K562 (cell line): ENCODE measurements at regions not wholly inside any gene's neighbourhood (a gene's known extent, or its start where the extent isn't known, plus 50 kb on each side); places are given as distances from the start of the nearest gene placed in this dataset.

Experiments used
- ATAC-seq: fragments of 200-7000 bp; cut with Tn5 transposase; 3 replicates; pipeline ENCODE4 v1.9.1; 2020; ENCODE audit warnings: moderate library complexity
- BruUV-seq: library from RNA; stranded (reverse); fragments of 400-500 nt; replicated peaks from 2 replicates; lab custom pipeline; 2021; lab: Mats Ljungman, UMichigan
- CTCF ChIA-PET: fragments of 300-600 bp; formaldehyde crosslinking; extraction: SDS; loops from one replicate; lab custom pipeline; 2021; ENCODE audit warnings: low intra/inter-chr PET ratio; lab: Yijun Ruan, JAX
- POLR2A ChIA-PET: fragments of 300-600, 350-650 bp; sonication (Branson Sonifier 250); formaldehyde crosslinking; extraction: SDS; loops from one replicate; lab custom pipeline; 2021; ENCODE audit warnings: antibody characterized with exemption, inconsistent platforms; lab: Yijun Ruan, JAX
- DNase-seq, 4 experiments: peaks; one replicate each; pipeline versions ENCODE4 v3.0.0 to v3.0.0-alpha.2; 2011 to 2018; ENCODE audit warnings: low spot score in 3 of 4, mixed read lengths in 3 of 4; ENCODE audit errors: extremely low read depth in 1 of 4
- FAIRE-seq: peaks from 2 replicates; lab custom pipeline; 2011; peaks lifted over from hg19 to GRCh38; lab: Jason Lieb, UNC
- H2AFZ ChIP-seq: 2 replicates; pipeline ENCODE4 v1.6.0; 2011; ENCODE audit warnings: low read depth, low read length, control low read depth, inconsistent platforms
- H3K27ac ChIP-seq: fragments of 200-600 bp; 3 replicates; pipeline ENCODE4 v1.8.0; 2011; ENCODE audit warnings: low read depth, mild to moderate bottlenecking, control low read depth, inconsistent platforms, low read length, moderate library complexity, mixed read lengths; ENCODE audit errors: extremely low read depth
- H3K27me3 ChIP-seq, 2 experiments: fragments of 300-600 bp in 1 of 2; 2 replicates in 1 of 2; 3 replicates in 1 of 2; pipeline versions ENCODE4 v1.6.0 to v1.8.0; 2011; ENCODE audit warnings: inconsistent platforms in 2 of 2, low read length in 2 of 2, mild to moderate bottlenecking in 1 of 2, mixed read lengths in 1 of 2, moderate library complexity in 1 of 2; ENCODE audit not compliant: control insufficient read depth in 2 of 2, insufficient read depth in 2 of 2
- H3K36me3 ChIP-seq: fragments of 300-600 bp; 3 replicates; pipeline ENCODE4 v1.8.0; 2011; ENCODE audit warnings: mild to moderate bottlenecking, low read length, inconsistent platforms; ENCODE audit not compliant: control insufficient read depth, insufficient read depth
- H3K4me1 ChIP-seq, 2 experiments: fragments of 200-600 bp in 1 of 2; replicated peaks in 1 of 2; 2 replicates in 1 of 2; 3 replicates in 1 of 2; pipeline versions ENCODE4 v1.5.1 to v1.8.0; 2011; ENCODE audit warnings: inconsistent platforms in 2 of 2, low read length in 2 of 2, mild to moderate bottlenecking in 1 of 2, mixed read lengths in 1 of 2, moderate library complexity in 1 of 2; ENCODE audit not compliant: control insufficient read depth in 2 of 2, insufficient read depth in 2 of 2
- H3K4me2 ChIP-seq: 2 replicates; pipeline ENCODE4 v1.6.1; 2011; ENCODE audit warnings: low read length, control low read depth, inconsistent platforms, mixed read lengths; ENCODE audit not compliant: insufficient read depth
- H3K4me3 ChIP-seq: fragments of 200-600 bp; sonication (generic), shearing (Covaris generic); 2 replicates; pipeline ENCODE4 v1.5.1; 2016; ENCODE audit warnings: control low read depth, inconsistent platforms
- H3K79me2 ChIP-seq: fragments of 200-600 bp; 3 replicates; pipeline ENCODE4 v1.8.0; 2011; ENCODE audit warnings: low read length, inconsistent platforms; ENCODE audit not compliant: control insufficient read depth, insufficient read depth
- H3K9ac ChIP-seq, 2 experiments: 2 replicates each; pipeline versions ENCODE4 v1.6.0 to v1.6.1; 2011; ENCODE audit warnings: low read depth in 2 of 2, low read length in 2 of 2, control low read depth in 1 of 2, inconsistent platforms in 1 of 2, mild to moderate bottlenecking in 1 of 2, mixed read lengths in 1 of 2; ENCODE audit not compliant: insufficient read depth in 1 of 2
- H3K9me1 ChIP-seq: one replicate; pipeline ENCODE4 v1.6.0; 2011; ENCODE audit warnings: inconsistent platforms, mild to moderate bottlenecking, low read length, moderate library complexity; ENCODE audit not compliant: control insufficient read depth, insufficient read depth
- H3K9me3 ChIP-seq: replicated peaks from 2 replicates; pipeline ENCODE4 v1.5.1; 2011; ENCODE audit warnings: low read depth, low read length, inconsistent platforms; ENCODE audit not compliant: control insufficient read depth, insufficient read depth
- H4K20me1 ChIP-seq: replicated peaks from 2 replicates; pipeline ENCODE4 v1.6.1; 2011; ENCODE audit warnings: low read length, inconsistent platforms, mixed read lengths; ENCODE audit not compliant: control insufficient read depth, insufficient read depth
- PTRF ChIP-seq: fragments of 450-650 bp; IDR thresholded peaks from 2 replicates; pipeline ENCODE4 v1.6.1; 2016; ENCODE audit warnings: mild to moderate bottlenecking, missing genetic modification characterization, missing compliant biosample characterization
- SPI1 ChIP-seq: IDR thresholded peaks from 2 replicates; pipeline ENCODE4 v1.6.1; 2011; ENCODE audit warnings: low read depth, low read length, control low read depth, borderline replicate concordance
- ZBTB17 ChIP-seq: fragments of 450-650 bp; formaldehyde crosslinking; IDR thresholded peaks from 2 replicates; pipeline ENCODE4 v1.4.0; 2020; ENCODE audit warnings: mild to moderate bottlenecking
- ZNF12 ChIP-seq: sonication (generic); formaldehyde crosslinking; IDR thresholded peaks from 2 replicates; pipeline ENCODE4 v1.4.0; 2020; ENCODE audit warnings: mild to moderate bottlenecking, missing genetic modification reagents
- ZNF253 ChIP-seq: fragments of 250-450 bp; sonication (Bioruptor Pico); conservative IDR thresholded peaks from 2 replicates; pipeline ENCODE4 v1.6.1; 2021; ENCODE audit warnings: mild to moderate bottlenecking
- WGBS: fragments of 100-300 bp; shearing (Covaris generic); methylation state at CpG from one replicate; pipeline ENCODE4 v1.1.6; 2016; ENCODE audit warnings: low coverage, mixed read lengths; ENCODE audit not compliant: insufficient coverage; ENCODE audit errors: missing lambda C conversion rate; 5-methylcytosine and 5-hydroxymethylcytosine counted together
- in situ Hi-C: fragments of 300-500 bp; cut with MboI; formaldehyde crosslinking; loops from 4 replicates; pipeline ENCODE4 v1.15.0; 2018; ENCODE audit warnings: inconsistent platforms, mixed read lengths
- intact Hi-C: fragments of 100-400 bp; cut with micrococcal nuclease; formaldehyde crosslinking; loops from 2 replicates; pipeline ENCODE4 v1.14.2; 2022

GRCh38 chr17:34201767-34202166 is 53.3 kb upstream of the CCL2 start:
- peaks cover 0 to 6% of the 10 kb centered on the region in 2 experiments; a peak in 1 of 5 replicates for H3K27me3 ChIP-seq
- no peak overlapping the region for H3K9ac ChIP-seq
- no peaks in the 10 kb centered on the region for H3K4me1 ChIP-seq
- no peaks in the 10 kb centered on the region for H3K79me2 ChIP-seq
- ATAC-seq: no peak
- ChIA-PET CTCF (interaction anchor here (0.6 to 5.6 kb wide), 4 partner anchors 19 to 566 kb away, joined by 3 to 214 read pairs (median 29); partner anchors contain the start of genes CCL1 and CCL13), POLR2A (interaction anchor here (0.6 to 1.0 kb wide), 2 partner anchors 20 to 160 kb away, joined by 3 to 4 read pairs; no protein-coding TSS in a partner anchor)
- WGBS: 2% methylated on average over 4 of the region's 4 CpGs
- H4K20me1 ChIP-seq: no peaks in the 10 kb centered on the region
- H3K4me2 ChIP-seq: no peak overlapping the region
- DNase-seq: no peak
- H3K9me1 ChIP-seq: no peaks in the 10 kb centered on the region
- no peak for FAIRE-seq
- in situ Hi-C loops: loop anchor here (5.0 to 10.0 kb wide), 2 partner anchors 103 to 161 kb away; partner anchors contain the start of gene CCL1
- H3K9me3 ChIP-seq: no peaks in the 10 kb centered on the region
- intact Hi-C loops: no loop called here
- no peaks in the 10 kb centered on the region for H3K36me3 ChIP-seq
- no TSS peak for BruUV-seq
- no peak overlapping the region for H2AFZ ChIP-seq
- no peak overlapping the region for H3K27ac ChIP-seq
- TF ChIP-seq PTRF (no peak), ZBTB17 (no peak), SPI1 (no peak)
- no peak overlapping the region for H3K4me3 ChIP-seq

- H3K79me2 ChIP-seq: no peaks in the 10 kb centered on the region
- no TSS peak for BruUV-seq
- no peak overlapping the region for H3K9ac ChIP-seq
- no peaks in the 10 kb centered on the region for H3K9me1 ChIP-seq
- no peak for DNase-seq
- intact Hi-C loops (no loop called here), in situ Hi-C loops (loop anchor here (5.0 to 10.0 kb wide), 2 partner anchors 102 to 159 kb away; partner anchors contain the start of gene CCL1)
- ChIA-PET POLR2A (interaction anchor here (0.9 to 1.0 kb wide), 2 partner anchors 49 to 158 kb away, joined by 4 read pairs; no protein-coding TSS in a partner anchor), CTCF (no interaction called here)
- WGBS: 0% methylated on average over 4 of the region's 4 CpGs
- peaks cover 0 to 6% of the 10 kb centered on the region in 2 experiments; a peak in 1 of 5 replicates for H3K27me3 ChIP-seq
- no peak overlapping the region for H2AFZ ChIP-seq
- no peaks in the 10 kb centered on the region for H3K36me3 ChIP-seq
- no peaks in the 10 kb centered on the region for H3K4me1 ChIP-seq
- H4K20me1 ChIP-seq: no peaks in the 10 kb centered on the region
- H3K4me3 ChIP-seq: no peak overlapping the region
- peak; percentile 85 for TF ChIP-seq ZNF12
- TF ChIP-seq ZNF253 (CRISPR knock-in tag): no peak
- ATAC-seq: no peak
- H3K27ac ChIP-seq: no peak overlapping the region
- no peak for FAIRE-seq
- H3K9me3 ChIP-seq: no peaks in the 10 kb centered on the region
- H3K4me2 ChIP-seq: no peak overlapping the region
Measured at GRCh38 chr17:34203018-34203638, 52.0 kb upstream of the CCL2 start.
